C1 segment of cervical spinal cord (tissue), 14 donors: ENCODE measurements at regions not wholly inside any gene's neighbourhood (a gene's known extent, or its start where the extent isn't known, plus 50 kb on each side); places are given as distances from the start of the nearest gene placed in this dataset.

Experiments used
- DNase-seq, 14 donors: peaks; one replicate each; lab custom pipeline; 2025; lab: John Stamatoyannopoulos, UW

DNA sequence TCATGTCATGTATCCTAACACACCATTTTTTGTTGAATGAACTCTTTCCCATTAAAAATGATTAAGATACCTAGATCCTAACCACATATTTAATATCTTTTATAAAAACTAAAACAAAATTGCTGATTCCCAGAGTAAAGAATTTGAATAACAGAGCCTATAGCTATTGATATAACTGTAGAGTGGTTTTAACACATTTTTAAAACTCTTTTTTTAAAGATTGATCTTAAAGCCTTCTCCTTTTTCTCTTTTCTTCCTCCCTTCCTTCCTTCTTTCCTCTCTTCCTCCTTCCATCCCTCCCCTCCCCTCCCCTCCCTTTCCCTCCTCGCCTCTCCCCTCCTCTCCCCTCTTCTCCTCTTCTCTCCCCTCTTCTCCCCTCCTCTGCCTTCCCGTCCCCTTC lies 605.4 kb upstream of the FZD8 start:
- no peak for DNase-seq

DNA sequence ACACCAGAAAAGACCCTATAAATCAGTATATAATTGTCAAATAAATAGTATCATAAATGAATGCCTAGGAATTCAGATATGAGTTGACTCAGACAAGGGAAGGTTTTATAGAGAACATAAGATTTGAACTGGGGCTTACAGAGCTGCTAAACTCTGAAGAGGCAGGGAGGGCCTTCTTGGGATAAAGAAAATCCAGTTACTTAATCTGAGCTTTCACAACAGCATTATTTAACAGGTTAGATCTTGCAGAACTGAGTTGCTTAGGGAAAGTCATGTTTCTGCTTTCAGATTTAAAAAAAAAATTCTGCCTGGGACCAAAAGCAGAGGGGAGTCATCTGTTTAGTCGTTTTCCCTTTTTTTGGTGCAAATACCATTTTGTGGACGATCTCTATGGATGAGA lies 594.8 kb upstream of the FZD8 start:
- DNase-seq = no peak

- DNase-seq = no peak
Measured at GRCh38 chr10:36236341-36236740, 594.2 kb upstream of the FZD8 start.

- DNase-seq = no peak
Measured at GRCh38 chr10:36232935-36233334, 590.8 kb upstream of the FZD8 start.

- DNase-seq = no peak
Measured at GRCh38 chr10:36224431-36224985, 582.4 kb upstream of the FZD8 start.

DNA sequence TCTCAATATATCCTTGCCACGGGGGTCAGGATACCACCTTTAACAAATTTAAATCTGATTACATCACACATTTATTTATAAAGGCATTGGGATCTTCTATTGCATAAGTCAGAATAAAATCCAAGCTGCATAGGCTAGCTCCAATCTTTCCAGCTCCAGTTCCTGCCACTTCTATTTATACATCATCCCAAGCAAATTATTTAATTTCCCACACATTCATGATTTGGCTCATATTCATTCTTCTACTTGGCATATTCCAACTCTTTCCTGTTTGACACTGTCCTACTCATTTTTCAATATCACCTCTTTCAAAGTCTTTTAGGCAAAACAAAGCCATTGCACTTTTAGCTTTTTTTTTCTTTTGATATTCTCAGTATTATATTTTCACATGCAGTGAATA lies 579.0 kb upstream of the FZD8 start:
- DNase-seq = no peak

DNA sequence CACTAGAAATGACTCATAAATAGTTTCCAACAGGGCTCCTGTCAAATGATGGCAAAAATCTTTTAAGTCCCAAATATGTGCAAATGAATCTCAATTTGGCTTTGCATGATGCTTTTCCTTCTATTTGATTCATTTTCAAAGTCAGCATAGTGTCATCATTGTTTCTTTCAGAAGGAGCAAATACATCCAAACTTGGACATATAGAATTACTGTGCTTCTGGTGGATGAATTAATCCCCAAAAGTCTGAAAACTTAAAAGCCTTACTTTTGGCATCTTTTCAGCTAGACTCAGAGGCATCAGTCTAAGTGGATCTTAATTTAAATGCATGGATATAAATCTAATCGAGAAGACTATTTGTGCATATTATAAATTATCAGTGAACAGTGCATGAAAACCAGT lies 578.1 kb upstream of the FZD8 start:
- no peak for DNase-seq

GRCh38 chr10:36211856-36212255 lies 569.8 kb upstream of the FZD8 start:
- no peak for DNase-seq

- no peak for DNase-seq
Measured at GRCh38 chr10:36209480-36209879, 567.4 kb upstream of the FZD8 start.

DNA sequence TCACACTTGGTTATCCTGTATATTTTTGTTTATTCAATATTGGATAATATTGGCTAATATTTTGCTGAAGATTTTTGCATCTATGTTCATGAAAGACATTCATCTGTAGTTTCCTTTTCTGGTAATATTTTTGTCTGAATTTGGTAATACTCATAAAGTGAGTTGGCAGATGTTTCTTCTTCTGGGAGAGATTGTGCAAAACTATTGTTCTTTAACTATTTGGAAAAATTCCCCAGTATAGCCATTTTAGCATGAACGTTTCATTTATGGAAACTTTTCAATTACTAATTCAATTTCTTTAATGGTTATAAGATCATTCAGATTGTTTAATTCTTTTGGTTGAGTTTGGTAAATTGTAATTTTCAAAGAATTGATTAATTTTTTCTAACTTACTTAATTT lies 560.8 kb upstream of the FZD8 start:
- DNase-seq = no peak

- no peak for DNase-seq
Measured at GRCh38 chr10:36200577-36200976, 558.5 kb upstream of the FZD8 start.

DNA sequence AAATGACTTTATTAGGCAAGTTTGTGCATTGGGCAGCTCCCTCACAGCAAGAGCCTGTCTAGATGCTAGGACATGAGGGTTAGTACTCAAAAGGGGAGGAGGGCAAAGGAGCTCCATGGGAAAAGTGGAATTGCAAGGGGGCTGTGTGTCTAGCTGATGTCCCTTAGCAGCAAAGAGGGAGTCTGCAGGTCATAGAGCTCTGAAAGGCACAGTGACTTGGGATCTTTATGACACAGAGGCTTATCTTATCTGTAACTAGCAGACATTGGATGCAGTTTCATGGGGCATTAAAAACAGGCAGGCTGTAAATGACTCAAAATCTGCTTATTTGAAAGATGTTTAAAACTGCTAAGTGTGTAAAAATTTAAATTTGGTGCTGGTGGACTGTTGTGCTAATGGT lies 556.2 kb upstream of the FZD8 start:
- no peak for DNase-seq

GRCh38 chr10:36195364-36195763 lies 553.3 kb upstream of the FZD8 start:
- DNase-seq = no peak

GRCh38 chr10:36194276-36194675 lies 552.2 kb upstream of the FZD8 start:
- DNase-seq = no peak

GRCh38 chr10:36191009-36191408 lies 548.9 kb upstream of the FZD8 start:
- DNase-seq = no peak

DNA sequence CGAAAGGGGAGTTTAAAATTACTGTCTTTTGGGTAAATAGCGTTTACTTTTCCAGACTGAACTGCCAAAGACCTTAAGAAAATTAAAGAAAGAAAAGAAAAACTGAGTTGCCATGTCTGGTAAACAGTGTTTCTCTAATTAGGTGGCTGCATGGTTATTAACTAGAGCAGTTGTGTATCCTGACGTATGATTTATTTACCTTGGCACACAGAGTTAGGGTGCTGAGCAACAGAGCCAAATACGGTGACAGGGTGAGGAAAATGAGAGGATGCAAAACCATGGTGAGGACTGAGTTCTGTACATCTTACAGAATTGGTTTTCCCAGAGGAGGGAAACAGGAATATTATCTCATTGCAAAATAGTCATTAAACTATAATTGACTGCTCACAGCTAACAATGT lies 546.4 kb upstream of the FZD8 start:
- no peak for DNase-seq

DNA sequence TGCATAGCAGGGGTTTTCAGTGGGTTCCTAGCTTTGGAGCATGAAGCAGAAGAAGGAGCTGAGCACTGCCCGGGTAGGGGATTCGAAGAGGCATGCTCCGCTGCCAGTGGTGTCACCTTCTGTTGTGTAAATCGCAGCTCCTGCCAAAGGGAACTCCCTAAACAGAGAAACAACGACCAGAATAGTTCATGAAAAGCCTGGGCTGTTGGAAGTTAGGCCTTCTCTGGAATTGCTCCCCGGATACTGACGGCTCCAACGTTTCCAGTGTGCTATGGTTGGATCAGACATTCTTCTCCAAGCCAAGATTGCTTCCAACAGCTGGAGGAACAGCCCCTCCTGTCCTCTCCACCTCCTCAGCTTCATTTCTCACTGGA lies 546.0 kb upstream of the FZD8 start:
- no peak for DNase-seq

DNA sequence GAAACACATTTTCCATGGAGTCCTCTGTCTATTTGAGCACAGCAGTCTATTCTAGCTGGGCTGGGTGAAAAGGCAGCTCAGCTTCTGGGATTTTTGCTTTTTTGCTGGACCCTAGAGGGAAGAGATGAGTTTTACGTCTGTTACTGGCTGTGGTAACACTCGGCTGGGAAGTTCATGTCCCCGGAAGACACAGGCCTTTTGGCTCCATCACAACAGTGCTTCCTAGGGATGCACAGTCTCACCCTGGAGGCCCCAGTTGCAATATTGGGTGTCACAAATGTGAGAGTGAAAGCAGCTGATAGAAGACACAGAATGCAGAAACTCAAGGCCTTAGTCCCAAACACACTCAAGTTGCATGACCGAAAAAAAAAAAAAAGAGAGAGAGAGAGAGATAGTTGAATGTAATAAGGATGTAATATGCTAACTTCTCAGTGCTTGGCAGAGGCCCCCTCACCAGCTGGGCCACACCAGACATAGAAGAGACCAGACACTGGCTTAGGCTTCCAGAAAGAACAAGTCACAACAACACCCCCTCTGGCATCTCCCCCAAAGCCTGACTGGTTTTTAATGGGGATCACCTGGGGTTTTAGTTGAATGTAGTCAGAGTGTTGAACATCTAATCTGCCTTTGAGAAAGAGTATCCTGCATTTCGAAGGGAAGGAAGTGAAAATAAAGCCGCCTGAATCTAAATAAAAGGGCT lies 545.4 kb upstream of the FZD8 start:
- DNase-seq = no peak

DNA sequence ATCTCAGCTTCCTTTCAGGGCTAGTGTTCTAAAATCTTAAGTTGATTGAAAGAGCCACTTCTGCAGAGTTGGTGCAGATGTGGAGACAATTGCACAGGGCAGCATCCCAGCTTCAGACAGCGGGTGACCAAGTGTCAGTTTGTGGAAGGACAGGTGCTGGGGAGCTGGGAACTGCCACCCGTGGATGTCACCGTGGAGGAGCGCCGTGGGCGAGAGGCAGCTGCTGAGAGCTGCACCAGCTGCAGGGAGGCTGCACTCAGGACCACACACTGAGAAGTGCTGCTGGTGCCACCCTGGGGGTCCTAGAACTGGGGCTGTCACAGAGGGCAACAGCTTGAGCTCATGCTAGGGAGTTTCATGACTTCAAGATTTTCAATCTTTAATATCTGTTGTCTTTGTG lies 543.0 kb upstream of the FZD8 start:
- DNase-seq = no peak

DNA sequence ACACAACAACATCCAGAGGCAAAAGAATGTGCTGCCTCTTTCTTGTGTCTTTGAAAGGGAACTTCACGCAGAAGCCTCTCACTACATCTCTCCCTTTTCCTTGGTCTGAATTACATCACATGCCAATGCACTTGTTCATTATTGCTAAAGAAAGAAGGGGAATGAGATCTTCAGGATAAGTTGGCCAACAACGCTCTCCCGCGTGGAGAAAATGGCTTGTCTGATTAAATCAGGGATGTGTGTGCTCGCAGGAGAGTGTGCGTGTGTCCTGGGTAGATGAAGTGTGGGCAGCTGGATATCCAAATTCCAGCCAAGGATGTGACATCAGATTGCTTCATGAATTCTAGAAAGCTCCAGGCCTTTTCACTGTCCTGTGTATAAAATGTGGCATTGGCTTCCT lies 541.6 kb upstream of the FZD8 start:
- no peak for DNase-seq

GRCh38 chr10:36183056-36183455 lies 541.0 kb upstream of the FZD8 start:
- no peak for DNase-seq

- DNase-seq = no peak
Measured at GRCh38 chr10:36182606-36183005, 540.5 kb upstream of the FZD8 start.

DNA sequence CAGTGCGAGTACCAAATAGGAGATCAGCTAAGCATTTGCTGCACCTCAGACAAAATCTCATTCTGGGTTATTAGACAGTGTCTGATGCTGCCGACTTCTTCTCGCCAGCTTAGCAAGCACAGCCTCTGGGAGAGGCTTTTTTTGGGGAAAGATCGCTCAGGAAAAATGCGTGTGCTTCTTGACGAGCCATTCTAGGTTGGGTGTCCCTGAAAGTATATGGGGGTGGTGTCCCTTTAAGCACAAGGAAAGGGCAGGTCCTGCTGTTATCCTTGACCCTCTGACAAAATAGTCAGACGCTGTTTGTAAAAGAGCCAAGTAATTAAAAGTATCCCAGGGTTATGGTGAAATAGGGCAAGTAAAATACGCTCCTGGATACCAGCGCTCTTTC lies 540.1 kb upstream of the FZD8 start:
- no peak for DNase-seq
